Spleen (tissue), 11 donors: ENCODE measurements at regions not wholly inside any gene's neighbourhood (a gene's known extent, or its start where the extent isn't known, plus 50 kb on each side); places are given as distances from the start of the nearest gene placed in this dataset.

ENCODE experiments used
- DNase-seq: peaks from one replicate; pipeline ENCODE4 v3.0.0-alpha.2; 2020
- H3K27ac ChIP-seq, 8 donors: fragments of 200-600 bp; sonication (generic) in 7 of 8; 1 replicate in 4 of 8; 2 replicates in 4 of 8; pipeline versions ENCODE4 v1.5.0 to v1.8.0; 2016 to 2021; ENCODE audit warnings: inconsistent platforms in 4 of 8, mild to moderate bottlenecking in 4 of 8, moderate library complexity in 1 of 8
- H3K27me3 ChIP-seq, 7 donors: fragments of 200-600 bp; sonication (generic) in 6 of 7; replicated peaks in 1 of 7; 1 replicate in 4 of 7; 2 replicates in 3 of 7; pipeline versions ENCODE4 v1.5.0 to v1.8.0; 2016 to 2021; ENCODE audit warnings: inconsistent platforms in 3 of 7, mild to moderate bottlenecking in 1 of 7
- H3K36me3 ChIP-seq, 6 donors: fragments of 200-600 bp; sonication (generic) in 5 of 6; 1 replicate in 4 of 6; 2 replicates in 2 of 6; pipeline versions ENCODE4 v1.5.0 to v1.8.0; 2016 to 2021; ENCODE audit warnings: inconsistent platforms in 2 of 6
- H3K4me1 ChIP-seq, 6 donors: fragments of 200-600 bp; sonication (generic) in 5 of 6; 1 replicate in 3 of 6; 2 replicates in 3 of 6; pipeline versions ENCODE4 v1.5.0 to v1.8.0; 2016 to 2021; ENCODE audit warnings: inconsistent platforms in 3 of 6
- H3K4me3 ChIP-seq, 8 donors: fragments of 200-600 bp; sonication (generic) in 7 of 8; 1 replicate in 4 of 8; 2 replicates in 4 of 8; pipeline versions ENCODE4 v1.5.0 to v1.8.0; 2016 to 2021; ENCODE audit warnings: inconsistent platforms in 4 of 8, mild to moderate bottlenecking in 4 of 8, moderate library complexity in 2 of 8
- H3K9me3 ChIP-seq, 8 donors: fragments of 200-600 bp; sonication (generic) in 7 of 8; 1 replicate in 4 of 8; 2 replicates in 4 of 8; pipeline versions ENCODE4 v1.5.0 to v1.8.0; 2016 to 2021; ENCODE audit warnings: inconsistent platforms in 4 of 8
- POLR2A ChIP-seq, 3 donors: fragments of 450-650 bp; IDR thresholded peaks; one replicate each; pipeline ENCODE4 v1.5.1; 2017; ENCODE audit warnings: antibody characterized with exemption in 3 of 3, mild to moderate bottlenecking in 1 of 3
- POLR2AphosphoS5 ChIP-seq, 3 donors: sonication (generic); formaldehyde crosslinking; IDR thresholded peaks; one replicate each; pipeline ENCODE4 v1.5.1; 2017; ENCODE audit warnings: antibody characterized with exemption in 3 of 3
- WGBS, 5 donors: extraction: QIAGEN DNeasy Blood & Tissue Kit in 3 of 5; methylation state at CpG; one replicate each; pipeline versions ENCODE4 v1.1.5 to v1.1.7; 2013 to 2018; 5-methylcytosine and 5-hydroxymethylcytosine counted together
- intact Hi-C: fragments of 100-400 bp; cut with DNase I; formaldehyde crosslinking; loops from one replicate; pipeline ENCODE4 v1.15.0; 2023; ENCODE audit warnings: low total_unique reads
- TF ChIP-seq, protein P1 (sequence below), 11 experiments: fragments of 200-600 bp in 7 of 11; fragments of 450-650 bp in 4 of 11; sonication (generic) in 4 of 11; IDR thresholded peaks in 8 of 11; conservative IDR thresholded peaks in 3 of 11; 1 replicate in 7 of 11; 2 replicates in 4 of 11; pipeline versions ENCODE4 v1.4.0 to v1.8.0; 2016 to 2021; ENCODE audit warnings: antibody characterized with exemption in 11 of 11, inconsistent platforms in 4 of 11, mild to moderate bottlenecking in 1 of 11
- donor health status: healthy with polysubstance abuse.
- donor health status: DM: no; HTN: no; CAD: no; lungs with moderate emphysema.
- donor health status: DM: no; HTN: no; CAD: no.
- donor health status: Bipolar disorder and iron deficiency.
- donor health status: healthy.
- donor health status: DM: no; HTN: no; CAD: no.
- donor health status: DM: yes; HTN: yes; CAD: no.

DNA sequence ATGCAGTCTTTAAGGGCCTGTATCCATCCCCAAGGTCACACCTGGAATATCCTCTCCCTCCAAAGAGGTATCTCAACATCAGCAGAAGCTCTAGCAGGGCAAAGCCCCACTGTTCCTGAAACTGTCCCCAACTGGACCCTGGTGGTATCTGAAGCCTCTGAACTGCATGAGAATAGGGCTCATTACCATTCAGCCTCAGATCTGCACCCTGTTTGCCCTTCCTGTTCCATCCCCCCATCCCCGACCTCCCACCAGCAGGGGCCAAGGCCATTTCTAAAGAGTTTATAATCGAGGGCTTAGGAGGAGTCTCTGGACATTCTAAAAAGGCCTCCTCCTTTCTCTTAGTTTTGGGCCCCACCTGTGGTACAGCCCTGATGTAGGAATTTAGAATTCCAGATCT lies 74.0 kb upstream of the THY1 start:
- H3K27me3 ChIP-seq = peaks cover 0 to 48% (median 0%) of the 10 kb centered on the region in 7 donors
- no peaks in the 10 kb centered on the region for H3K36me3 ChIP-seq
- 28 to 45% (median 35%) methylated on average over 2 of the region's 2 CpGs for WGBS, 5 donors
- TF ChIP-seq POLR2A (IDR thresholded peaks at IDR 0.05) (no peak), POLR2AphosphoS5 (IDR thresholded peaks at IDR 0.05) (no peak)
- TF ChIP-seq, protein P1, sequence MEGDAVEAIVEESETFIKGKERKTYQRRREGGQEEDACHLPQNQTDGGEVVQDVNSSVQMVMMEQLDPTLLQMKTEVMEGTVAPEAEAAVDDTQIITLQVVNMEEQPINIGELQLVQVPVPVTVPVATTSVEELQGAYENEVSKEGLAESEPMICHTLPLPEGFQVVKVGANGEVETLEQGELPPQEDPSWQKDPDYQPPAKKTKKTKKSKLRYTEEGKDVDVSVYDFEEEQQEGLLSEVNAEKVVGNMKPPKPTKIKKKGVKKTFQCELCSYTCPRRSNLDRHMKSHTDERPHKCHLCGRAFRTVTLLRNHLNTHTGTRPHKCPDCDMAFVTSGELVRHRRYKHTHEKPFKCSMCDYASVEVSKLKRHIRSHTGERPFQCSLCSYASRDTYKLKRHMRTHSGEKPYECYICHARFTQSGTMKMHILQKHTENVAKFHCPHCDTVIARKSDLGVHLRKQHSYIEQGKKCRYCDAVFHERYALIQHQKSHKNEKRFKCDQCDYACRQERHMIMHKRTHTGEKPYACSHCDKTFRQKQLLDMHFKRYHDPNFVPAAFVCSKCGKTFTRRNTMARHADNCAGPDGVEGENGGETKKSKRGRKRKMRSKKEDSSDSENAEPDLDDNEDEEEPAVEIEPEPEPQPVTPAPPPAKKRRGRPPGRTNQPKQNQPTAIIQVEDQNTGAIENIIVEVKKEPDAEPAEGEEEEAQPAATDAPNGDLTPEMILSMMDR (IDR thresholded peaks at IDR 0.05 in 8 of 11, conservative IDR thresholded peaks at IDR 0.05 in 3 of 11) = no peak
- no peaks in the 10 kb centered on the region for H3K4me1 ChIP-seq
- H3K9me3 ChIP-seq = no peaks in the 10 kb centered on the region
- no peak for DNase-seq
- intact Hi-C loops = no loop called here
- H3K4me3 ChIP-seq = no peak overlapping the region
- no peak overlapping the region for H3K27ac ChIP-seq

DNA sequence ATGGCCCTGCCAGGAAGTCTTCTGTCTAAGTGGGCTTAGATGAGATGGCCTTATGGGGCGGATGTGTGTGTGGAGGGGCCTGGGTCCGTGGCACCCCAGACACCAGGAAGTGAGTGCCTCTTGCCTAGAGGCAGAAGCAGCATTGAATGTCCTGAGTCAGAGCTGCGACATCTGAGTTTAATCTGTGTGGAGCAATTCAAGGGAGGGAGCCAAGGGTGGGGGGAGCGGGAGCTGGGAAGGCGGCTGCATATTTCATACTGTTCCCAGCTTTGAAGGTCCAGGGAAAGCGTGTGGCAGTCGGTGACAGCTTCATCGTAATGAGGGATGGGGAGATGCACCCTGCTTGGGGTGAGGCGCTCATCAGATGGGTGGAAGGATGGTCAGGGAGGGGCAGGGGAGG lies 73.5 kb upstream of the THY1 start:
- no peak overlapping the region for H3K4me3 ChIP-seq

DNA sequence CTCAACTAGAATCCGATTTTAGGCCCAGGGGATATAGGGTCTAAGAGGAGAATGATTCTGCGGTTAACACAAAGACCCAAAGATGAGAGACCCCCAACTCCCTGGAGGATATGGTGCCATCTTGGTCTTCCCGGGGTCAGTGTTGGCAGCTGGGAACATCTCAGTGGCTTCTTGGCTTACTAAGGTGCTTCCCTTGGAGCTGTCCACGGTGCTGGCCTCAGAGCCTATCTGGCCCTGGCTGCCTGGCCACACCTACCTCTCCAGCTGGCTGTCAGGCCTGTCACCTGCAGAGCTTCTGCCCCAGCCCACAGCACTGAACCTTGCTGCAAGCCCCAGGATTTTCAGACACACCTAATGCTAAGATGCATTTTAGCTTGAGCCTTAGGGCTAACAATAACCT lies 70.7 kb upstream of the THY1 start:
- Histone ChIP-seq H3K4me3 (no peak overlapping the region), H3K27me3 (peaks cover 0 to 36% (median 0%) of the 10 kb centered on the region in 7 donors), H3K27ac (no peak overlapping the region), H3K36me3 (no peaks in the 10 kb centered on the region), H3K4me1 (no peaks in the 10 kb centered on the region), H3K9me3 (no peaks in the 10 kb centered on the region)
- WGBS, 5 donors = 48 to 65% (median 52%) methylated on average over 3 to 4 of the region's 4 CpGs
- intact Hi-C loops = no loop called here
- DNase-seq = no peak
- TF ChIP-seq POLR2AphosphoS5 (IDR thresholded peaks at IDR 0.05) (no peak), POLR2A (IDR thresholded peaks at IDR 0.05) (no peak)
- TF ChIP-seq, protein P1 (IDR thresholded peaks at IDR 0.05 in 8 of 11, conservative IDR thresholded peaks at IDR 0.05 in 3 of 11) = no peak

More for the DNA sequence above, 73.5 kb upstream of the THY1 start:
- Histone ChIP-seq H3K27me3 (peaks cover 0 to 43% (median 0%) of the 10 kb centered on the region in 7 donors), H3K36me3 (no peaks in the 10 kb centered on the region), H3K4me1 (no peaks in the 10 kb centered on the region), H3K9me3 (no peaks in the 10 kb centered on the region), H3K27ac (no peak overlapping the region)
- TF ChIP-seq POLR2AphosphoS5 (IDR thresholded peaks at IDR 0.05) = no peak
- TF ChIP-seq, protein P1 (IDR thresholded peaks at IDR 0.05 in 8 of 11, conservative IDR thresholded peaks at IDR 0.05 in 3 of 11) = no peak
- no peak for TF ChIP-seq POLR2A (IDR thresholded peaks at IDR 0.05)
- DNase-seq = no peak
- intact Hi-C loops = no loop called here
- WGBS, 5 donors = 58 to 70% (median 62%) methylated on average over 9 of the region's 9 CpGs

DNA sequence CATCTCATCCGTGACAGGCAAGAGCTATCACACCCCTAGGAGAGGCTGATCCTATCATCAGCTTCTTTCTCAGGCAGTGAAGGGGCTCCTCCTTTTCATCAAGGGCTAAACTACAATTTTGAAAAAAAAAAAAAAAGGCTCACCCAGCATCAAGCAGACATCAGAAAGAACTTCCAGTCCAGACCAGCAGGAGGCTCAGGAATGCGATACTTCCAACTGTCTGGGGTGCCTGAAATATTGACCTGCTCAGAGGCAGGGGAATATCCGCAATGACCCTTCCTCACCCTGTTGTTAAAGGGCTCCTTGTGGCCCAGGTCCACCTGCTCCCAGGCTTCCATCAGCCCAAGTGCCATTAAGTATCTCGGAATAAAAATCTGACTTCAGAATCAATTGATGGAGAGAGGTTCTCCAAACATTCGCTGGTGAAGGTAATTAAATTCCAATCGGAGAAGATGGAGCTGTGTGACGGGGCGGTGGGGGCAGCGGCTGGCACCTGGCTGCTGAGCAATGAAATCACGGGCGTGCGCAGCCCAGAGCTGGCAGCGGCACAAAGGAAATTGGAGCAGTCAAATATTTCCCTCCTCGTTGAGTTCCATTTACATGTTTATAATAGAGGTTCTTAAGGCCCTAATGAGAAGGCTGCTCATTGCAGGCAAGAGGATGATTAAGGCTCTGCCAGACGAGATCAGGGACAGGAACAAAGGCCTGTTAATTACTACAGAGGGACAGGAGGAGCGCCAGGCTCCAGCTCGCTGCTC lies 69.0 kb upstream of the THY1 start:
- H3K9me3 ChIP-seq = no peaks in the 10 kb centered on the region
- DNase-seq = peak; percentile 31
- H3K27ac ChIP-seq = no peak overlapping the region
- peaks cover 0 to 35% (median 0%) of the 10 kb centered on the region in 7 donors for H3K27me3 ChIP-seq
- no peak overlapping the region for H3K4me3 ChIP-seq
- TF ChIP-seq POLR2A (IDR thresholded peaks at IDR 0.05) (no peak), POLR2AphosphoS5 (IDR thresholded peaks at IDR 0.05) (no peak)
- TF ChIP-seq, protein P1 (IDR thresholded peaks at IDR 0.05 in 8 of 11, conservative IDR thresholded peaks at IDR 0.05 in 3 of 11) = no peak
- no peaks in the 10 kb centered on the region for H3K36me3 ChIP-seq
- intact Hi-C loops = no loop called here
- 78 to 81% (median 79%) methylated on average over 15 to 17 of the region's 17 CpGs for WGBS, 5 donors
- H3K4me1 ChIP-seq = no peaks in the 10 kb centered on the region
